Upper lobe of left lung (tissue), 4 donors: ENCODE measurements at regions not wholly inside any gene's neighbourhood (a gene's known extent, or its start where the extent isn't known, plus 50 kb on each side); places are given as distances from the start of the nearest gene placed in this dataset.

ENCODE experiments used
- CTCF ChIP-seq, 6 experiments: fragments of 450-650 bp in 4 of 6; fragments of 200-600 bp in 2 of 6; sonication (generic) in 2 of 6; IDR thresholded peaks; one replicate each; pipeline ENCODE4 v1.5.1; 2016 to 2019; ENCODE audit warnings: antibody characterized with exemption in 6 of 6
- EP300 ChIP-seq, 4 donors: sonication (generic); formaldehyde crosslinking; IDR thresholded peaks; one replicate each; pipeline ENCODE4 v1.5.1; 2017; ENCODE audit warnings: antibody characterized with exemption in 4 of 4, control low read depth in 2 of 4
- POLR2A ChIP-seq, 4 donors: fragments of 450-650 bp; IDR thresholded peaks; one replicate each; pipeline ENCODE4 v1.5.1; 2016 to 2017; ENCODE audit warnings: antibody characterized with exemption in 4 of 4, mild to moderate bottlenecking in 2 of 4

GRCh38 chr14:97444248-97444647 is 647.1 kb downstream of the VRK1 start:
- no peak for TF ChIP-seq POLR2A (IDR thresholded peaks at IDR 0.05)
- TF ChIP-seq CTCF (IDR thresholded peaks at IDR 0.05) = no peak
- no peak for TF ChIP-seq EP300 (IDR thresholded peaks at IDR 0.05)
